ENCODE measurements at regions not wholly inside any gene's neighbourhood (a gene's known extent, or its start where the extent isn't known, plus 50 kb on each side); places are given as distances from the start of the nearest gene placed in this dataset.

- peak; percentile 81 for DNase-seq (ENCODE audit: low read depth)
- TF ChIP-seq CTCF (conservative IDR thresholded peaks at IDR 0.05; ENCODE audit: low read depth, low read length) = no peak
- H3K4me3 ChIP-seq (ENCODE audit: low read depth, low read length) = no peak overlapping the region
These were observed 61.9 kb upstream of the ZCCHC13 start for GRCh38 chrX:74242050-74242449.

- H3K4me3 ChIP-seq (ENCODE audit: low read depth, low read length) = no peak overlapping the region
- no peak for TF ChIP-seq CTCF (conservative IDR thresholded peaks at IDR 0.05; ENCODE audit: low read depth, low read length)
- no peak for DNase-seq (ENCODE audit: low read depth)
These were observed 65.2 kb upstream of the ZCCHC13 start for GRCh38 chrX:74238771-74239170.

- peak; percentile 31 for DNase-seq (ENCODE audit: low read depth)
- no peak overlapping the region for H3K4me3 ChIP-seq (ENCODE audit: low read depth, low read length)
- TF ChIP-seq CTCF (conservative IDR thresholded peaks at IDR 0.05; ENCODE audit: low read depth, low read length) = peak; percentile 18
These were observed 69.2 kb upstream of the ZCCHC13 start for GRCh38 chrX:74234818-74235217.

- no peak overlapping the region for H3K4me3 ChIP-seq (ENCODE audit: low read depth, low read length)
- TF ChIP-seq CTCF (conservative IDR thresholded peaks at IDR 0.05; ENCODE audit: low read depth, low read length) = peak; percentile 22
- peak; percentile 67 for DNase-seq (ENCODE audit: low read depth)
These were observed 71.1 kb upstream of the ZCCHC13 start for GRCh38 chrX:74232859-74233258.

- no peak for DNase-seq (ENCODE audit: low read depth)
- H3K4me3 ChIP-seq (ENCODE audit: low read depth, low read length) = no peak overlapping the region
- TF ChIP-seq CTCF (conservative IDR thresholded peaks at IDR 0.05; ENCODE audit: low read depth, low read length) = no peak
These were observed 72.4 kb upstream of the ZCCHC13 start for GRCh38 chrX:74231625-74232024.

GRCh38 chrX:74230094-74230493, 73.9 kb upstream of the ZCCHC13 start:
- H3K4me3 ChIP-seq (ENCODE audit: low read depth, low read length) = no peak overlapping the region

More at GRCh38 chrX:74230094-74230493, 73.9 kb upstream of the ZCCHC13 start:
- DNase-seq (ENCODE audit: low read depth) = peak; percentile 31
- TF ChIP-seq CTCF (conservative IDR thresholded peaks at IDR 0.05; ENCODE audit: low read depth, low read length) = no peak

Data from choroid plexus epithelial cell (primary cell).